SU-DHL-6 (cell line): ENCODE measurements at regions not wholly inside any gene's neighbourhood (a gene's known extent, or its start where the extent isn't known, plus 50 kb on each side); places are given as distances from the start of the nearest gene placed in this dataset.

Experiments used
- H2AFZ ChIP-seq: fragments of 200-600 bp; sonication (generic); 2 replicates; pipeline ENCODE4 v1.6.1; 2014; ENCODE audit warnings: low read depth, mild to moderate bottlenecking, moderate library complexity, mixed read lengths, antibody characterized with exemption, low read length; ENCODE audit not compliant: severe bottlenecking
- H3F3A ChIP-seq: fragments of 200-600 bp; shearing (Covaris generic); 2 replicates; pipeline ENCODE4 v1.6.0; 2016; ENCODE audit warnings: antibody characterized with exemption, mild to moderate bottlenecking; ENCODE audit not compliant: insufficient read depth
- H3K27ac ChIP-seq: fragments of 200-600 bp; sonication (generic); 2 replicates; pipeline ENCODE4 v1.5.1; 2016; ENCODE audit warnings: low read depth, mild to moderate bottlenecking, low read length, moderate library complexity, mixed read lengths
- H3K27me3 ChIP-seq: fragments of 200-600 bp; sonication (generic), shearing (Covaris generic); 2 replicates; pipeline ENCODE4 v1.6.0; 2014; ENCODE audit warnings: mild to moderate bottlenecking, low read length
- H3K36me3 ChIP-seq: fragments of 200-600 bp; sonication (generic); 2 replicates; pipeline ENCODE4 v1.6.1; 2014; ENCODE audit warnings: mild to moderate bottlenecking, low read length, mixed read lengths
- H3K4me2 ChIP-seq: fragments of 300-600, 200-600 bp; shearing (Covaris generic), sonication (generic); 2 replicates; pipeline ENCODE4 v1.6.0; 2014; ENCODE audit warnings: low read length, low read depth, mild to moderate bottlenecking; ENCODE audit not compliant: poor library complexity, severe bottlenecking
- H3K4me3 ChIP-seq: fragments of 200-600 bp; sonication (generic); 2 replicates; pipeline ENCODE4 v1.5.1; 2014; ENCODE audit warnings: antibody characterized with exemption, low read length, mild to moderate bottlenecking, mixed read lengths; ENCODE audit not compliant: insufficient read depth, poor library complexity, severe bottlenecking
- H3K79me2 ChIP-seq: fragments of 200-600 bp; sonication (generic); 2 replicates; pipeline ENCODE4 v1.6.1; 2014; ENCODE audit warnings: mild to moderate bottlenecking, low read length, moderate library complexity; ENCODE audit not compliant: insufficient read depth
- H3K9ac ChIP-seq: fragments of 200-600 bp; sonication (generic); 2 replicates; pipeline ENCODE4 v1.7.0; 2014; ENCODE audit warnings: mild to moderate bottlenecking, low read length
- H3K9me2 ChIP-seq: fragments of 200-600 bp; sonication (generic); replicated peaks from 2 replicates; pipeline ENCODE4 v1.6.1; 2014; ENCODE audit warnings: low read length; ENCODE audit not compliant: insufficient read depth
- H3K9me3 ChIP-seq: fragments of 200-600 bp; sonication (generic); 2 replicates; pipeline ENCODE4 v1.6.1; 2014; ENCODE audit warnings: low read length, mixed read lengths; ENCODE audit not compliant: insufficient read depth
- H4K20me1 ChIP-seq: fragments of 200-600 bp; sonication (generic); 2 replicates; pipeline ENCODE4 v1.6.1; 2014; ENCODE audit warnings: low read depth, mild to moderate bottlenecking, antibody characterized with exemption, low read length, moderate library complexity, mixed read lengths
- EZH2phosphoT487 ChIP-seq: fragments of 200-600 bp; sonication (generic), shearing (Covaris generic); conservative IDR thresholded peaks from 2 replicates; pipeline ENCODE4 v1.6.1; 2018; ENCODE audit warnings: mild to moderate bottlenecking, antibody characterized with exemption, low read length, moderate library complexity, mixed read lengths
- TF ChIP-seq, protein P1 (sequence below): fragments of 200-600 bp; sonication (generic); IDR thresholded peaks from one replicate; pipeline ENCODE4 v1.5.1; 2017; ENCODE audit warnings: antibody characterized with exemption, mild to moderate bottlenecking, low read length, moderate library complexity; ENCODE audit not compliant: insufficient read depth, poor library complexity, severe bottlenecking

DNA sequence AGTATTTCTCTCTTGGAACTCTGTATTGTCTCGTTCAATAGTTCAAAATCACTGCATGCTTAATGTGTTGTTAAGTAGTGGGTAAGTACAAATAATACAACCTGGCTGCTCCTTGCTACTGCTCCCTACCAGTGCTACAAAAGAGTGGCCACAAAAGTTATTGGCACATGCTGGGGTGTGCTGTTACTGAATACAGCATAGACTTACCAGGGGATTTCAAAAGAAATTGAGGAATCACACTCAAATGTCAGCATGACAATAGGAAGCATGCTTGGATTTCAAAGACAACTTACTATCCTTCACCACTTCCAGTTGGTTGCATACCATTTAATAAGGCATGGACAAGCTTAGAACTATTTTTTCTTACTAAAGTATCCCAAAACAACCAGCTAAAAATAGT is 1041.3 kb upstream of the SPRY2 start:
- no peaks in the 10 kb centered on the region; the same call in 1 of the 2 replicates for H3K36me3 ChIP-seq
- H3K9me2 ChIP-seq = no peaks in the 10 kb centered on the region
- TF ChIP-seq EZH2phosphoT487 = no peak
- TF ChIP-seq, protein P1, sequence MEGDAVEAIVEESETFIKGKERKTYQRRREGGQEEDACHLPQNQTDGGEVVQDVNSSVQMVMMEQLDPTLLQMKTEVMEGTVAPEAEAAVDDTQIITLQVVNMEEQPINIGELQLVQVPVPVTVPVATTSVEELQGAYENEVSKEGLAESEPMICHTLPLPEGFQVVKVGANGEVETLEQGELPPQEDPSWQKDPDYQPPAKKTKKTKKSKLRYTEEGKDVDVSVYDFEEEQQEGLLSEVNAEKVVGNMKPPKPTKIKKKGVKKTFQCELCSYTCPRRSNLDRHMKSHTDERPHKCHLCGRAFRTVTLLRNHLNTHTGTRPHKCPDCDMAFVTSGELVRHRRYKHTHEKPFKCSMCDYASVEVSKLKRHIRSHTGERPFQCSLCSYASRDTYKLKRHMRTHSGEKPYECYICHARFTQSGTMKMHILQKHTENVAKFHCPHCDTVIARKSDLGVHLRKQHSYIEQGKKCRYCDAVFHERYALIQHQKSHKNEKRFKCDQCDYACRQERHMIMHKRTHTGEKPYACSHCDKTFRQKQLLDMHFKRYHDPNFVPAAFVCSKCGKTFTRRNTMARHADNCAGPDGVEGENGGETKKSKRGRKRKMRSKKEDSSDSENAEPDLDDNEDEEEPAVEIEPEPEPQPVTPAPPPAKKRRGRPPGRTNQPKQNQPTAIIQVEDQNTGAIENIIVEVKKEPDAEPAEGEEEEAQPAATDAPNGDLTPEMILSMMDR = no peak
- no peaks in the 10 kb centered on the region for H3K9me3 ChIP-seq
- no peak overlapping the region for H3K4me2 ChIP-seq
- no peaks in the 10 kb centered on the region for H3K79me2 ChIP-seq
- no peak overlapping the region for H2AFZ ChIP-seq
- H3K9ac ChIP-seq = no peak overlapping the region
- no peaks in the 10 kb centered on the region for H3F3A ChIP-seq
- H3K4me3 ChIP-seq = no peak overlapping the region
- no peaks in the 10 kb centered on the region for H3K27me3 ChIP-seq
- H3K27ac ChIP-seq = no peak overlapping the region
- H4K20me1 ChIP-seq = no peaks in the 10 kb centered on the region

GRCh38 chr13:81381560-81381959 is 1040.6 kb upstream of the SPRY2 start:
- no peak overlapping the region for H3K27ac ChIP-seq
- H2AFZ ChIP-seq = no peak overlapping the region

DNA sequence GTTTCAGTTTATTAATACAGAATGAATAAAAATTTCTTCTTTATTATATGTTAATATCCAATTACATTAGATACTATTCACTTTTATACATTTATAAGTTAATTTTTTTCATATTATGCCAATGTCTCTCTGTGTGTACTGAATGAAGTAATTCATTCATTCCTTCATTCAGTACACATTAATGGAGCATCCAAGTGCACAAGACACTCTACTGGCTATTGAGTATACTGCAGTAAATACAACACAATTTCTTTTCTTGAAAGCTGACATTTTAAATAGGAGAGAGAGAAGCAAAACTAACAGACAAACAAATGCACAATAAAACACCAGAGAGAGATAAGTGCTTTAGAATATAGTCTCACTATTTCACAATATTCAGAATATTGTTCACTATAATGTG is 1038.3 kb upstream of the SPRY2 start:
- H3K36me3 ChIP-seq = no peaks in the 10 kb centered on the region; the same call in 1 of the 2 replicates
- no peak overlapping the region for H3K9ac ChIP-seq
- H3K9me3 ChIP-seq = no peaks in the 10 kb centered on the region
- H2AFZ ChIP-seq = no peak overlapping the region
- no peaks in the 10 kb centered on the region for H4K20me1 ChIP-seq
- TF ChIP-seq EZH2phosphoT487 = no peak
- TF ChIP-seq, protein P1 = no peak
- no peak overlapping the region for H3K27ac ChIP-seq
- no peaks in the 10 kb centered on the region for H3K27me3 ChIP-seq
- H3F3A ChIP-seq = no peaks in the 10 kb centered on the region
- no peak overlapping the region for H3K4me3 ChIP-seq
- H3K4me2 ChIP-seq = no peak overlapping the region
- H3K79me2 ChIP-seq = no peaks in the 10 kb centered on the region
- no peaks in the 10 kb centered on the region for H3K9me2 ChIP-seq

More at GRCh38 chr13:81381560-81381959, 1040.6 kb upstream of the SPRY2 start:
- TF ChIP-seq, protein P1 = no peak
- TF ChIP-seq EZH2phosphoT487 = no peak
- no peaks in the 10 kb centered on the region; the same call in 1 of the 2 replicates for H3K36me3 ChIP-seq
- no peaks in the 10 kb centered on the region for H3F3A ChIP-seq
- H3K9me2 ChIP-seq = no peaks in the 10 kb centered on the region
- H3K9ac ChIP-seq = no peak overlapping the region
- no peak overlapping the region for H3K4me3 ChIP-seq
- no peaks in the 10 kb centered on the region for H3K9me3 ChIP-seq
- no peak overlapping the region for H3K4me2 ChIP-seq
- no peaks in the 10 kb centered on the region for H3K27me3 ChIP-seq
- H3K79me2 ChIP-seq = no peaks in the 10 kb centered on the region
- no peaks in the 10 kb centered on the region for H4K20me1 ChIP-seq
